ENCODE measurements at regions not wholly inside any gene's neighbourhood (a gene's known extent, or its start where the extent isn't known, plus 50 kb on each side); places are given as distances from the start of the nearest gene placed in this dataset.

DNA sequence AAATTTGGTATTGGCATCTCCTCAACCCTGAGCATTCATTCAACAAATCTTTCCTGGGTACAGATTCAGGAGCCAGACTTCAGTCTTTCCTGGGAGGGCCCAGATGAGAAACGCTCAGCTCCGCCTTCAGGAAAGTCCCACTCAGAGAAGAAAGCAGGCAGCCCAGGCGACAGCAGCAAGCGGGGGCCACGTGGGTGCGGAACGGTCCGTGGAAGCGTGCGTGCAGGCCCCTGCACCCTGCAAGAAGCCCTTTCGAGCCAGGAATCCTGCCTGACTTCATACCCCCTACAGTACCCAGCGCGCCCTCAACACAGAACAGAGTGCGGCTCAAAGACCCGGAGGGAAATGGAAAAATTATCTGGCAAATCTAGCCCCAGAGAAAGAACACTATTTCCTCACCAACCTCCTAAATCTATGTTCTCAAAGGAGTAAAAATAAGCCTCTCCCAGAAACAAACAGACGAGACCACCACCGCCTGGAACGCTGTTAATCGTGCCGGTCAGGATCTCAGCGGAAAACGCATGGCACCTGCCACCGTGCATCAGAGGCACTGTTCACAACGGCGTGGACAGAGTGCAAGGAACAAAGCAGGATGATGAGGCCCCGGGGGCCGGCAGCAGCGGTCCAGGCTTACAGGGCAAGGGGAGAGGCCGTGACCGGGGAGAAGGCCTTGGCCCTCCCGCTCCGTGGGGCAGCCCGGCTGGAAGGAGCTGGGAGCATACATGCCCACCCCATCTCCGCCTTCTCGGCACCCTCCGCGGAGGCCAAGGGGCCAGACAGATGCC, 318.3 kb downstream of the EIPR1 start:
- Histone ChIP-seq H3K4me3 (ENCODE audit: low read depth, low read length) (no peak overlapping the region), H3K36me3 (ENCODE audit: insufficient read depth, low read length) (no peaks in the 10 kb centered on the region), H3K79me2 (ENCODE audit: control insufficient read depth, insufficient read depth, low read length, unreplicated experiment) (no peaks in the 10 kb centered on the region), H2AFZ (ENCODE audit: low read length, unreplicated experiment) (no peak overlapping the region), H3K27ac (ENCODE audit: low read depth, low read length) (no peak overlapping the region), H3K4me1 (ENCODE audit: control insufficient read depth, insufficient read depth, low read length, unreplicated experiment) (no peaks in the 10 kb centered on the region), H3K27me3 (ENCODE audit: insufficient read depth, low read length) (no peaks in the 10 kb centered on the region)

- Histone ChIP-seq H2AFZ (ENCODE audit: low read length, unreplicated experiment) (no peak overlapping the region), H3K4me1 (ENCODE audit: control insufficient read depth, insufficient read depth, low read length, unreplicated experiment) (no peaks in the 10 kb centered on the region), H3K79me2 (ENCODE audit: control insufficient read depth, insufficient read depth, low read length, unreplicated experiment) (no peaks in the 10 kb centered on the region), H3K27ac (ENCODE audit: low read depth, low read length) (no peak overlapping the region), H3K27me3 (ENCODE audit: insufficient read depth, low read length) (no peaks in the 10 kb centered on the region), H3K36me3 (ENCODE audit: insufficient read depth, low read length) (no peaks in the 10 kb centered on the region), H3K4me3 (ENCODE audit: low read depth, low read length) (no peak overlapping the region)
Measured at GRCh38 chr2:3054066-3054465, 323.6 kb downstream of the EIPR1 start.

DNA sequence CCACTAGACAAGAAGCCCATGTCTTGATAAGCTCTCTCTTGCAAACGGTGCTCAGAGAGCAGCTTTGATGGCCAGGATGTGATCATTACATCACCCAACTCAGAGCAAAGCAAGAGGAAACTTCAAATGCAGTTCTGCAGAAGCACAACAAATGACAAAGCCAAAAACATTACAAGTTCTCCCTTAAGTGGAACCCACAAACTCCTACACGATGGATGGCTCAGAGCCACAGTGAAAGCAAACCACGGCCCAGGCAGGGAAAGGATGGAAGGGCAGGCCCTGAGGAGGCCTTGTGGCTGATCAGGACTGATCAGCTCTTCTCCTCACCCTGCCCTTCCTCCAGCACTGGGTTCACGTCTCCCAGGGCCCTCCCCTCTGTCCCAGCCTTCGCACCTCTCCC, 326.4 kb downstream of the EIPR1 start:
- Histone ChIP-seq H3K79me2 (ENCODE audit: control insufficient read depth, insufficient read depth, low read length, unreplicated experiment) (no peaks in the 10 kb centered on the region), H3K4me1 (ENCODE audit: control insufficient read depth, insufficient read depth, low read length, unreplicated experiment) (no peaks in the 10 kb centered on the region), H3K27ac (ENCODE audit: low read depth, low read length) (no peak overlapping the region), H3K27me3 (ENCODE audit: insufficient read depth, low read length) (no peaks in the 10 kb centered on the region), H3K4me3 (ENCODE audit: low read depth, low read length) (no peak overlapping the region), H2AFZ (ENCODE audit: low read length, unreplicated experiment) (no peak overlapping the region), H3K36me3 (ENCODE audit: insufficient read depth, low read length) (no peaks in the 10 kb centered on the region)

DNA sequence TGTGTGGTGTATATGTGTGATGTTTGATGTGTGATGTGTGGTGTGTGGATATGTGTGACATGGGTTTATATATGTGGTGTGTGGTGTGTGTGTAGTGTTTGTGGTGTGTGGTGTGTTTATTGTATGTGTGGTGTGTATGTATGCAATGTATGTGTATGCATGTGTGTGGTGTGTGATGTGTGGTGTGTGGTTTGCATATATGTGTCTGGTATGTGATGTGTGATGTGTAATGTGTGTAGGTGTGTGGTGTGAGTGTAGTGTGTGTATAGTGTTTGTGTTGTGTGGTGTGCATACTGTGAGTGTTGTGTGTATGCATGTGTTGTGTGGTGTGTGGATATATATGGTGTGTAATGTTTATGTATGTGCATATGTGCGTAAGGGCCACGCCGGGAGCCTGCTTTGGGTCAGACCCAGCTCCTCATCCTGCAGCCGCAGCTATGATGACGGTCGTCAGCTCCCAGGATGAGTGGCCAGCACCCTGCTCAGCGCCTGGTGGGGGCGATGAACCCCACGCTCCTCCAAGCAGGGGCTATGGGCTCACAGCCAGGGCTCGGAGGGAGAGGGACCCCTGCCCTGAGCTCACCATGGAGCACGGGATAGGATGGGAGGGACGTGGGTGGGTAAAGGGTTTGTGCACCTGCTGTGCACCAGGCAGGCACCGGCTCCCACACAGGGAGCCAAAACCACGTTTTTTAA, 331.3 kb downstream of the EIPR1 start:
- Histone ChIP-seq H3K79me2 (ENCODE audit: control insufficient read depth, insufficient read depth, low read length, unreplicated experiment) (no peaks in the 10 kb centered on the region), H2AFZ (ENCODE audit: low read length, unreplicated experiment) (no peak overlapping the region), H3K27ac (ENCODE audit: low read depth, low read length) (no peak overlapping the region), H3K36me3 (ENCODE audit: insufficient read depth, low read length) (no peaks in the 10 kb centered on the region), H3K4me1 (ENCODE audit: control insufficient read depth, insufficient read depth, low read length, unreplicated experiment) (no peaks in the 10 kb centered on the region), H3K4me3 (ENCODE audit: low read depth, low read length) (no peak overlapping the region), H3K27me3 (ENCODE audit: insufficient read depth, low read length) (no peaks in the 10 kb centered on the region)

DNA sequence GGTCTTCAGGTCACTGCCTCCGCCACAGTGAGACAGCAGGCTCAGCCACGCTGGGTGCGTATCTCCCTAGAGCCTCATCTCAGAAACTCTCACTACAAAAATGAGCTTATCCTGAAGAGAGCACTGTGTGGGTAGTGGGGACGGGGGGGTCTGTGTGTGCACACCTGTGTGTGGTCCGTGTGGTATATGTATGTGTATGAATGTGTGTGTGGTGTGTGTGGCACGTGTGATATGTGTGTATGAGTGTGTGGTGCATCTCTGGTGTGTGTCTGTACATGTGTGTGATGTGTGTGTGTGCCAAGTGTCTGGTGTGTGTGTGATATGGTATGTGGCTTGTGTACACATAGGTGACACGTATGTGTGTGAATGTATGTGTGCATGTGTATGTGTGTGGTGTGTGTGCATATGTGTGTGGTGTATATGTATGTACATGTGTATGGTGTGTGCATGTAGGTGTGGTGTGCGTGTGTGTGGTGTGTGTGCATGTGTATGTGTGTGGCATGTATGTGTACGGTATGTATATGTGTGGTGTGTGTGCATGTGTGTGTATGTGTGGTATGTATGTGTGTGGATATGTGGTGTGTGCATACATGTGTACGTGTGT, 332.2 kb downstream of the EIPR1 start:
- Histone ChIP-seq H2AFZ (ENCODE audit: low read length, unreplicated experiment) (no peak overlapping the region), H3K27ac (ENCODE audit: low read depth, low read length) (no peak overlapping the region), H3K27me3 (ENCODE audit: insufficient read depth, low read length) (no peaks in the 10 kb centered on the region), H3K36me3 (ENCODE audit: insufficient read depth, low read length) (no peaks in the 10 kb centered on the region), H3K4me3 (ENCODE audit: low read depth, low read length) (no peak overlapping the region), H3K79me2 (ENCODE audit: control insufficient read depth, insufficient read depth, low read length, unreplicated experiment) (no peaks in the 10 kb centered on the region), H3K4me1 (ENCODE audit: control insufficient read depth, insufficient read depth, low read length, unreplicated experiment) (no peaks in the 10 kb centered on the region)

GRCh38 chr2:3044587-3045317, 332.9 kb downstream of the EIPR1 start:
- Histone ChIP-seq H3K4me1 (ENCODE audit: control insufficient read depth, insufficient read depth, low read length, unreplicated experiment) (no peaks in the 10 kb centered on the region), H3K27me3 (ENCODE audit: insufficient read depth, low read length) (no peaks in the 10 kb centered on the region), H3K36me3 (ENCODE audit: insufficient read depth, low read length) (no peaks in the 10 kb centered on the region), H3K27ac (ENCODE audit: low read depth, low read length) (no peak overlapping the region), H3K4me3 (ENCODE audit: low read depth, low read length) (no peak overlapping the region), H3K79me2 (ENCODE audit: control insufficient read depth, insufficient read depth, low read length, unreplicated experiment) (no peaks in the 10 kb centered on the region), H2AFZ (ENCODE audit: low read length, unreplicated experiment) (no peak overlapping the region)

DNA sequence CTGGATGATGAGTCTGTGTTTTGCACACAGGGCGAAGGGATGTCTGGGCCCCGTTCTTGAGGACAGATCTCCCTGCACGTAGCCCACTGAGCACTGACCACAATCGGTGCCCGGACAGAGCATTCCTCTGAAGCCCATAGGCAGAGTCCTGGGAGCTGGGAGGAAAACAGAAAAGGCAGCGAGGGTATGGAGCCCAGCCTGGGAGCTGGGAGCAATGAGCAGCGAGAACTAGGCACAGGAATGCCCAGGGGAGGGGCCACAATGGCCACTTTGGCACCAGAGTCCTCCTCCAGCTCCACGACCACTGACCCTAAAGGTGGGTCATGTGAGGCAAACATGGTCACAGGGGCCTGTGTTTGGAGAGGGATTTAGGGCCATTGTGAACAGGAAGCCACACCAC, 333.9 kb downstream of the EIPR1 start:
- H3K27me3 ChIP-seq (ENCODE audit: insufficient read depth, low read length): no peaks in the 10 kb centered on the region
- H3K4me3 ChIP-seq (ENCODE audit: low read depth, low read length): no peak overlapping the region
- H2AFZ ChIP-seq (ENCODE audit: low read length, unreplicated experiment): no peak overlapping the region
- H3K27ac ChIP-seq (ENCODE audit: low read depth, low read length): no peak overlapping the region
- no peaks in the 10 kb centered on the region for H3K4me1 ChIP-seq (ENCODE audit: control insufficient read depth, insufficient read depth, low read length, unreplicated experiment)
- H3K36me3 ChIP-seq (ENCODE audit: insufficient read depth, low read length): no peaks in the 10 kb centered on the region
- H3K79me2 ChIP-seq (ENCODE audit: control insufficient read depth, insufficient read depth, low read length, unreplicated experiment): no peaks in the 10 kb centered on the region

GRCh38 chr2:3042601-3043585, 334.7 kb downstream of the EIPR1 start:
- Histone ChIP-seq H3K79me2 (ENCODE audit: control insufficient read depth, insufficient read depth, low read length, unreplicated experiment) (no peaks in the 10 kb centered on the region), H2AFZ (ENCODE audit: low read length, unreplicated experiment) (no peak overlapping the region), H3K27me3 (ENCODE audit: insufficient read depth, low read length) (no peaks in the 10 kb centered on the region), H3K4me1 (ENCODE audit: control insufficient read depth, insufficient read depth, low read length, unreplicated experiment) (no peaks in the 10 kb centered on the region), H3K36me3 (ENCODE audit: insufficient read depth, low read length) (no peaks in the 10 kb centered on the region), H3K27ac (ENCODE audit: low read depth, low read length) (no peak overlapping the region), H3K4me3 (ENCODE audit: low read depth, low read length) (no peak overlapping the region)

GRCh38 chr2:3041841-3042600, 335.6 kb downstream of the EIPR1 start:
- Histone ChIP-seq H3K4me1 (ENCODE audit: control insufficient read depth, insufficient read depth, low read length, unreplicated experiment) (no peaks in the 10 kb centered on the region), H3K4me3 (ENCODE audit: low read depth, low read length) (no peak overlapping the region), H3K36me3 (ENCODE audit: insufficient read depth, low read length) (no peaks in the 10 kb centered on the region), H3K27ac (ENCODE audit: low read depth, low read length) (no peak overlapping the region), H3K79me2 (ENCODE audit: control insufficient read depth, insufficient read depth, low read length, unreplicated experiment) (no peaks in the 10 kb centered on the region), H2AFZ (ENCODE audit: low read length, unreplicated experiment) (no peak overlapping the region), H3K27me3 (ENCODE audit: insufficient read depth, low read length) (no peaks in the 10 kb centered on the region)
